Activated CD4-positive, alpha-beta T cell treated with anti-CD3 and anti-CD28 coated beads for 48 hours (primary cell): ENCODE measurements at regions not wholly inside any gene's neighbourhood (a gene's known extent, or its start where the extent isn't known, plus 50 kb on each side); places are given as distances from the start of the nearest gene placed in this dataset.
"Not testable (repeated sequence)": the region's sequence is repeated elsewhere in the genome, so short reads cannot be mapped to it uniquely, and the experiment has no call there.

Source experiments
- DNase-seq: peaks from one replicate; pipeline ENCODE4 v3.0.0-alpha.2; 2020

GRCh38 chr6:103504501-103505154 lies 1355.1 kb downstream of the HACE1 start:
- no peak for DNase-seq

GRCh38 chr6:103496588-103496987 lies 1363.1 kb downstream of the HACE1 start:
- not testable (repeated sequence) for DNase-seq

- DNase-seq, result no peak
Observed at GRCh38 chr6:103456652-103457051, 1403.1 kb downstream of the HACE1 start.

GRCh38 chr6:103455275-103455674 lies 1404.4 kb downstream of the HACE1 start:
- DNase-seq, result no peak

- DNase-seq, result no peak
Observed at GRCh38 chr6:103409475-103409874, 1450.2 kb downstream of the HACE1 start.

- no peak for DNase-seq
Observed at GRCh38 chr6:103405321-103405720, 1454.4 kb downstream of the HACE1 start.

- no peak for DNase-seq
Observed at GRCh38 chr6:103404799-103405198, 1454.9 kb downstream of the HACE1 start.

- no peak for DNase-seq
Observed at GRCh38 chr6:103396768-103397167, 1463.0 kb downstream of the HACE1 start.

- no peak for DNase-seq
Observed at GRCh38 chr6:103379272-103379671, 1480.4 kb downstream of the HACE1 start.

- no peak for DNase-seq
Observed at GRCh38 chr6:103367212-103367611, 1492.5 kb downstream of the HACE1 start.

GRCh38 chr6:103356531-103356930 lies 1503.2 kb downstream of the HACE1 start:
- DNase-seq, result no peak

GRCh38 chr6:103344554-103345163 lies 1515.1 kb downstream of the HACE1 start:
- no peak for DNase-seq

- DNase-seq, result no peak
Observed at GRCh38 chr6:103335412-103335811, 1524.3 kb downstream of the HACE1 start.

- DNase-seq, result no peak
Observed at GRCh38 chr6:103326760-103327757, 1532.7 kb downstream of the HACE1 start.

GRCh38 chr6:103313432-103313831 lies 1546.3 kb downstream of the HACE1 start:
- no peak for DNase-seq

- DNase-seq, result not testable (repeated sequence)
Observed at GRCh38 chr6:103294376-103294775, 1565.3 kb downstream of the HACE1 start.

GRCh38 chr6:103284835-103285234 lies 1574.9 kb downstream of the HACE1 start:
- DNase-seq, result no peak

GRCh38 chr6:103280417-103280816 lies 1579.3 kb downstream of the HACE1 start:
- no peak for DNase-seq

- no peak for DNase-seq
Observed at GRCh38 chr6:103277936-103278335, 1581.8 kb downstream of the HACE1 start.

GRCh38 chr6:103273048-103273447 lies 1586.7 kb downstream of the HACE1 start:
- no peak for DNase-seq

GRCh38 chr6:103269581-103269980 lies 1590.1 kb downstream of the HACE1 start:
- no peak for DNase-seq

- no peak for DNase-seq
Observed at GRCh38 chr6:103268335-103268734, 1591.4 kb downstream of the HACE1 start.

- no peak for DNase-seq
Observed at GRCh38 chr6:103264020-103264419, 1595.7 kb downstream of the HACE1 start.

GRCh38 chr6:103255132-103255531 lies 1604.6 kb downstream of the HACE1 start:
- no peak for DNase-seq
